ENCODE measurements at regions not wholly inside any gene's neighbourhood (a gene's known extent, or its start where the extent isn't known, plus 50 kb on each side); places are given as distances from the start of the nearest gene placed in this dataset.

DNA sequence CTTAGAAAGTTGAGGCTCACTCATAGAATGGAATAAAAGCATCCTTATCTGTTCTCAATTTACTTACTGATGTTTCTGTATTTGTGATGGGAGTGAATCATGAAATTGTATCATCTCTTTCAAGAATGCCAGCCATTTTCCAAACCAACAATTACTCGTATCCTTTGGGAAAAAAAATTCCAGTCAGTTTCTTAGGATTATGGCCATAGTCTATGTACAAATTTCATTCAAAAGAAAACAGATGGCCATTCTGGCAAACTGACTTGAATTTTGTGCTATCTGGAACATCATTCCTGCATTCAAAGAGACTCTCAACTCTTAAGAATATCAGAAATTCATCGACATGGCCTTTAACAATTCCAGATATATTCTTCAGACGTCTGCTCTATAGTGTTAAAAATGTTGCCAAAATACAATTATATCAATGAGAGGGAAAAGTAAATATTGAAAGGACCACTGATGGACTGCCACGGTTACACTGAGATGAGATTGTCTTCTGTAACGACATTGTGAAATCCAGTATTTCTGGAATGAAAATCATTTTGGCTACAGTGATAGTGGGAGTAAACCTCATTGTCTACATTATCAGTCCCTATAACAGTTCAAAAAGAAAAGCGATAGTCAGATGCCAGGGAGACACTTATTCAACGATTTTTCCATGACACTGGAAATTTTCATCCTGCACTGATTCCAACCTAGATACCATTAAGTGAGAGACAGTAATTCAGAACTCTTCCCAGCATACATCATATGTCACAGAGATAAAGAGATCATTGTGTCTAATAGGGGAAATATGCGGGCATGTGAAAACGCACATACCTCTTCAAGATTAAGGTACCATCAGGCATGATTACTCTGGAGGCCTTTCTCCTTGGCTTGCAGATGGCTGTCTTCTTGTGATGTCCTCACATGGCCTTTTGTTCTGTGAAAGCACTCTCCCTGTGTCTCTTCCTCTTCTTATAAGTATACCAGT lies 953.8 kb upstream of the ALCAM start:
- ATAC-seq (no peak), FAIRE-seq (no peak), DNase-seq (ENCODE audit: low read depth, low spot score) (no peak)
- ChIA-PET CTCF (no interaction called here), POLR2A (no interaction called here), RAD21 (ENCODE audit: unreplicated experiment) (no interaction called here), SMC1A (ENCODE audit: uncharacterized antibody, unreplicated experiment) (no interaction called here)
- H3K36me3 ChIP-seq (ENCODE audit: control insufficient read depth in 2 of 2, insufficient read depth in 2 of 2, low read length in 1 of 2): no peaks in the 10 kb centered on the region
- 93% methylated on average over 9 of the region's 9 CpGs for WGBS (ENCODE audit: insufficient coverage, insufficient replicate concordance, low lambda C conversion rate, missing lambda C conversion rate)
- no peak overlapping the region for H3K27ac ChIP-seq (ENCODE audit: control insufficient read depth, insufficient read depth)
- no peaks in the 10 kb centered on the region for H3K79me2 ChIP-seq (ENCODE audit: control insufficient read depth, insufficient read depth, low read length)
- no peak overlapping the region for H3K4me2 ChIP-seq (ENCODE audit: control insufficient read depth, insufficient read depth)
- in situ Hi-C loops (cut with MboI): no loop called here
- H4K20me1 ChIP-seq (ENCODE audit: control insufficient read depth, insufficient read depth): no peaks in the 10 kb centered on the region
- no peak overlapping the region for H3K9ac ChIP-seq (ENCODE audit: control insufficient read depth, insufficient read depth, low read length)
- H3K4me1 ChIP-seq (ENCODE audit: control insufficient read depth, insufficient read depth, low read length): no peaks in the 10 kb centered on the region
- no peaks in the 10 kb centered on the region for H3K27me3 ChIP-seq (replicated peaks in 1 of 2; ENCODE audit: control insufficient read depth in 2 of 2, insufficient read depth in 2 of 2, low read length in 1 of 2)
- no peak overlapping the region for H2AFZ ChIP-seq (ENCODE audit: control insufficient read depth, low read depth, low read length)
- H3K9me3 ChIP-seq (replicated peaks; ENCODE audit: control insufficient read depth, insufficient read depth, low read length): no peaks in the 10 kb centered on the region
- H3K4me3 ChIP-seq: no peak overlapping the region
- no TSS peak for BruUV-seq (replicated peaks)
- intact Hi-C loops (cut with micrococcal nuclease; ENCODE audit: unreplicated experiment): no loop called here
- TF ChIP-seq, protein P1, sequence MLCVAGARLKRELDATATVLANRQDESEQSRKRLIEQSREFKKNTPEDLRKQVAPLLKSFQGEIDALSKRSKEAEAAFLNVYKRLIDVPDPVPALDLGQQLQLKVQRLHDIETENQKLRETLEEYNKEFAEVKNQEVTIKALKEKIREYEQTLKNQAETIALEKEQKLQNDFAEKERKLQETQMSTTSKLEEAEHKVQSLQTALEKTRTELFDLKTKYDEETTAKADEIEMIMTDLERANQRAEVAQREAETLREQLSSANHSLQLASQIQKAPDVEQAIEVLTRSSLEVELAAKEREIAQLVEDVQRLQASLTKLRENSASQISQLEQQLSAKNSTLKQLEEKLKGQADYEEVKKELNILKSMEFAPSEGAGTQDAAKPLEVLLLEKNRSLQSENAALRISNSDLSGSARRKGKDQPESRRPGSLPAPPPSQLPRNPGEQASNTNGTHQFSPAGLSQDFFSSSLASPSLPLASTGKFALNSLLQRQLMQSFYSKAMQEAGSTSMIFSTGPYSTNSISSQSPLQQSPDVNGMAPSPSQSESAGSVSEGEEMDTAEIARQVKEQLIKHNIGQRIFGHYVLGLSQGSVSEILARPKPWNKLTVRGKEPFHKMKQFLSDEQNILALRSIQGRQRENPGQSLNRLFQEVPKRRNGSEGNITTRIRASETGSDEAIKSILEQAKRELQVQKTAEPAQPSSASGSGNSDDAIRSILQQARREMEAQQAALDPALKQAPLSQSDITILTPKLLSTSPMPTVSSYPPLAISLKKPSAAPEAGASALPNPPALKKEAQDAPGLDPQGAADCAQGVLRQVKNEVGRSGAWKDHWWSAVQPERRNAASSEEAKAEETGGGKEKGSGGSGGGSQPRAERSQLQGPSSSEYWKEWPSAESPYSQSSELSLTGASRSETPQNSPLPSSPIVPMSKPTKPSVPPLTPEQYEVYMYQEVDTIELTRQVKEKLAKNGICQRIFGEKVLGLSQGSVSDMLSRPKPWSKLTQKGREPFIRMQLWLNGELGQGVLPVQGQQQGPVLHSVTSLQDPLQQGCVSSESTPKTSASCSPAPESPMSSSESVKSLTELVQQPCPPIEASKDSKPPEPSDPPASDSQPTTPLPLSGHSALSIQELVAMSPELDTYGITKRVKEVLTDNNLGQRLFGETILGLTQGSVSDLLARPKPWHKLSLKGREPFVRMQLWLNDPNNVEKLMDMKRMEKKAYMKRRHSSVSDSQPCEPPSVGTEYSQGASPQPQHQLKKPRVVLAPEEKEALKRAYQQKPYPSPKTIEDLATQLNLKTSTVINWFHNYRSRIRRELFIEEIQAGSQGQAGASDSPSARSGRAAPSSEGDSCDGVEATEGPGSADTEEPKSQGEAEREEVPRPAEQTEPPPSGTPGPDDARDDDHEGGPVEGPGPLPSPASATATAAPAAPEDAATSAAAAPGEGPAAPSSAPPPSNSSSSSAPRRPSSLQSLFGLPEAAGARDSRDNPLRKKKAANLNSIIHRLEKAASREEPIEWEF (IDR thresholded peaks at IDR 0.05; ENCODE audit: insufficient replicate concordance, low read depth, low read length): no peak
- TF ChIP-seq, protein P2, sequence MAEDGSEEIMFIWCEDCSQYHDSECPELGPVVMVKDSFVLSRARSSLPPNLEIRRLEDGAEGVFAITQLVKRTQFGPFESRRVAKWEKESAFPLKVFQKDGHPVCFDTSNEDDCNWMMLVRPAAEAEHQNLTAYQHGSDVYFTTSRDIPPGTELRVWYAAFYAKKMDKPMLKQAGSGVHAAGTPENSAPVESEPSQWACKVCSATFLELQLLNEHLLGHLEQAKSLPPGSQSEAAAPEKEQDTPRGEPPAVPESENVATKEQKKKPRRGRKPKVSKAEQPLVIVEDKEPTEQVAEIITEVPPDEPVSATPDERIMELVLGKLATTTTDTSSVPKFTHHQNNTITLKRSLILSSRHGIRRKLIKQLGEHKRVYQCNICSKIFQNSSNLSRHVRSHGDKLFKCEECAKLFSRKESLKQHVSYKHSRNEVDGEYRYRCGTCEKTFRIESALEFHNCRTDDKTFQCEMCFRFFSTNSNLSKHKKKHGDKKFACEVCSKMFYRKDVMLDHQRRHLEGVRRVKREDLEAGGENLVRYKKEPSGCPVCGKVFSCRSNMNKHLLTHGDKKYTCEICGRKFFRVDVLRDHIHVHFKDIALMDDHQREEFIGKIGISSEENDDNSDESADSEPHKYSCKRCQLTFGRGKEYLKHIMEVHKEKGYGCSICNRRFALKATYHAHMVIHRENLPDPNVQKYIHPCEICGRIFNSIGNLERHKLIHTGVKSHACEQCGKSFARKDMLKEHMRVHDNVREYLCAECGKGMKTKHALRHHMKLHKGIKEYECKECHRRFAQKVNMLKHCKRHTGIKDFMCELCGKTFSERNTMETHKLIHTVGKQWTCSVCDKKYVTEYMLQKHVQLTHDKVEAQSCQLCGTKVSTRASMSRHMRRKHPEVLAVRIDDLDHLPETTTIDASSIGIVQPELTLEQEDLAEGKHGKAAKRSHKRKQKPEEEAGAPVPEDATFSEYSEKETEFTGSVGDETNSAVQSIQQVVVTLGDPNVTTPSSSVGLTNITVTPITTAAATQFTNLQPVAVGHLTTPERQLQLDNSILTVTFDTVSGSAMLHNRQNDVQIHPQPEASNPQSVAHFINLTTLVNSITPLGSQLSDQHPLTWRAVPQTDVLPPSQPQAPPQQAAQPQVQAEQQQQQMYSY (CRISPR knock-in tag; IDR thresholded peaks at IDR 0.05): no peak
- TF ChIP-seq, protein P3, sequence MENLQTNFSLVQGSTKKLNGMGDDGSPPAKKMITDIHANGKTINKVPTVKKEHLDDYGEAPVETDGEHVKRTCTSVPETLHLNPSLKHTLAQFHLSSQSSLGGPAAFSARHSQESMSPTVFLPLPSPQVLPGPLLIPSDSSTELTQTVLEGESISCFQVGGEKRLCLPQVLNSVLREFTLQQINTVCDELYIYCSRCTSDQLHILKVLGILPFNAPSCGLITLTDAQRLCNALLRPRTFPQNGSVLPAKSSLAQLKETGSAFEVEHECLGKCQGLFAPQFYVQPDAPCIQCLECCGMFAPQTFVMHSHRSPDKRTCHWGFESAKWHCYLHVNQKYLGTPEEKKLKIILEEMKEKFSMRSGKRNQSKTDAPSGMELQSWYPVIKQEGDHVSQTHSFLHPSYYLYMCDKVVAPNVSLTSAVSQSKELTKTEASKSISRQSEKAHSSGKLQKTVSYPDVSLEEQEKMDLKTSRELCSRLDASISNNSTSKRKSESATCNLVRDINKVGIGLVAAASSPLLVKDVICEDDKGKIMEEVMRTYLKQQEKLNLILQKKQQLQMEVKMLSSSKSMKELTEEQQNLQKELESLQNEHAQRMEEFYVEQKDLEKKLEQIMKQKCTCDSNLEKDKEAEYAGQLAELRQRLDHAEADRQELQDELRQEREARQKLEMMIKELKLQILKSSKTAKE (IDR thresholded peaks at IDR 0.05; ENCODE audit: low read depth, poor library complexity, severe bottlenecking): no peak
- TF ChIP-seq LARP7 (IDR thresholded peaks at IDR 0.05) (no peak), ZZZ3 (IDR thresholded peaks at IDR 0.05; ENCODE audit: control insufficient read depth, insufficient read length, low read depth) (no peak), PML (IDR thresholded peaks at IDR 0.05; ENCODE audit: low read length) (no peak), ATF7 (IDR thresholded peaks at IDR 0.05; ENCODE audit: low read depth) (no peak), CHD4 (IDR thresholded peaks at IDR 0.05) (no peak), ZSCAN29 (IDR thresholded peaks at IDR 0.05) (no peak), ESRRA (IDR thresholded peaks at IDR 0.05; ENCODE audit: low read length) (no peak), ZNF217 (IDR thresholded peaks at IDR 0.05) (no peak)
- TF ChIP-seq, protein P4, sequence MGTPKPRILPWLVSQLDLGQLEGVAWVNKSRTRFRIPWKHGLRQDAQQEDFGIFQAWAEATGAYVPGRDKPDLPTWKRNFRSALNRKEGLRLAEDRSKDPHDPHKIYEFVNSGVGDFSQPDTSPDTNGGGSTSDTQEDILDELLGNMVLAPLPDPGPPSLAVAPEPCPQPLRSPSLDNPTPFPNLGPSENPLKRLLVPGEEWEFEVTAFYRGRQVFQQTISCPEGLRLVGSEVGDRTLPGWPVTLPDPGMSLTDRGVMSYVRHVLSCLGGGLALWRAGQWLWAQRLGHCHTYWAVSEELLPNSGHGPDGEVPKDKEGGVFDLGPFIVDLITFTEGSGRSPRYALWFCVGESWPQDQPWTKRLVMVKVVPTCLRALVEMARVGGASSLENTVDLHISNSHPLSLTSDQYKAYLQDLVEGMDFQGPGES (IDR thresholded peaks at IDR 0.05): no peak
